Right lobe of liver (tissue), 6 donors: ENCODE measurements at regions not wholly inside any gene's neighbourhood (a gene's known extent, or its start where the extent isn't known, plus 50 kb on each side); places are given as distances from the start of the nearest gene placed in this dataset.
"Not testable (repeated sequence)": the region's sequence is repeated elsewhere in the genome, so short reads cannot be mapped to it uniquely, and the experiment has no call there.

Source experiments
- ATAC-seq, 4 donors: fragments of 200-7000 bp; cut with Tn5 transposase; one replicate each; pipeline ENCODE4 v1.9.1; 2020; ENCODE audit warnings: mild to moderate bottlenecking in 4 of 4, moderate library complexity in 4 of 4
- DNase-seq, 3 donors: peaks; one replicate each; pipeline ENCODE4 v3.0.0-alpha.2; 2020
- H3K27ac ChIP-seq, 3 donors: fragments of 200-600 bp; one replicate each; pipeline ENCODE4 v1.8.0; 2022
- H3K27me3 ChIP-seq, 2 donors: fragments of 200-600 bp; one replicate each; pipeline ENCODE4 v1.8.0; 2022
- H3K36me3 ChIP-seq, 4 donors: fragments of 200-600 bp; sonication (generic) in 1 of 4; one replicate each; pipeline versions ENCODE4 v1.5.1 to v1.8.0; 2017 to 2022; ENCODE audit warnings: control low read depth in 1 of 4
- H3K4me1 ChIP-seq, 4 donors: fragments of 200-600 bp; sonication (generic) in 1 of 4; one replicate each; pipeline versions ENCODE4 v1.5.1 to v1.8.0; 2017 to 2022; ENCODE audit warnings: control low read depth in 1 of 4
- H3K4me3 ChIP-seq, 3 donors: fragments of 200-600 bp; one replicate each; pipeline ENCODE4 v1.8.0; 2022
- H3K9me3 ChIP-seq, 4 donors: fragments of 200-600 bp; sonication (generic) in 1 of 4; one replicate each; pipeline versions ENCODE4 v1.5.1 to v1.8.0; 2017 to 2022; ENCODE audit warnings: control low read depth in 1 of 4
- WGBS: methylation state at CpG from one replicate; pipeline ENCODE4 v1.1.6; 2018; ENCODE audit warnings: low coverage, low lambda C conversion rate; ENCODE audit not compliant: insufficient coverage; ENCODE audit errors: missing lambda C conversion rate; 5-methylcytosine and 5-hydroxymethylcytosine counted together
- intact Hi-C, 2 donors: fragments of 100-400 bp; cut with DNase I; formaldehyde crosslinking; loops; one replicate each; pipeline versions ENCODE4 v1.11.2 to v1.14.1; 2022
- donor health status: DM: no; HTN: yes; CAD: no.
- donor health status: DM: no; HTN: no; CAD: no.
- donor health status: DM: no; HTN: no; CAD: no.
- donor health status: DM: no; HTN: yes; CAD: no.
- donor health status: DM: no; HTN: yes; CAD: no.

DNA sequence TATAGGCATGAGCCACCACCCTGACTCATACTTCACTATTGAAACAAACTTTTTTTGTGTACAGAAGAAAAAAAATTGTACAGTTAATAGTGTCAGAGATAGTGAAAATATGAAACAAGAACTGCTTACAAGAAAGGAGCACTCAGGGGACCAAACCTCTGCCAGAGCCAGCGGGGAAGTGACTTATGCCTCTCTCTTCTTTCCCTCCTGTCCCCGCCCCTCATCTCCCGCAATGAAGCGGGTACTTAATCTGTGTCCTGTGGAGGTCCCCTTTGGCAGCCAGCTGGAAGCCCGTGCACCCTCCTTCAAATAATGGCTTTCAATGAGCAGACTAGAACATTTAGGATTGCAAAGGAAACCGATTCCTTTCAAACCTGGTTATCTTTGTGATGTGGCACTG is 51.5 kb downstream of the PPIAL4A start:
- H3K9me3 ChIP-seq, DNase-seq, H3K4me3 ChIP-seq, H3K27ac ChIP-seq, H3K4me1 ChIP-seq, H3K27me3 ChIP-seq, intact Hi-C loops, ATAC-seq, H3K36me3 ChIP-seq: not testable (repeated sequence)
- no CpG with 5 or more reads among the region's 6 CpGs for WGBS

DNA sequence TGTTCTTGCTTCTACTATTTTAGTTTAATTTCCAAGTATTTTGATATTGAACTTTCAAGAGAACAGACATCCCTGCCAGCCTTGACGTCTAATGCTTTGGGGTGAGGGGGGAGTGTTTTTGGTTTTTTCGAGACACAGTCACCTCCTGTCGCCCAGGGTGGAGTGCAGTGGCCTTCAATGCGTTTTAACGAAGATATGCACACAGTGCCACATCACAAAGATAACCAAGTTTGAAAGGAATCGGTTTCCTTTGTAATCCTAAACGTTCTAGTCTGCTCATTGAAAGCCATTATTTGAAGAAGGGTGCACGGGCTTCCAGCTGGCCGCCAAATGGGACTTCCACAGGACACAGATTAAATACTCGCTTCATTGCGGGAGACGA is 52.3 kb downstream of the PPIAL4A start:
- H3K27ac ChIP-seq, intact Hi-C loops, DNase-seq, H3K9me3 ChIP-seq, H3K27me3 ChIP-seq, H3K36me3 ChIP-seq, H3K4me1 ChIP-seq, ATAC-seq: not testable (repeated sequence)
- WGBS, result 6% methylated on average over 11 of the region's 12 CpGs
- H3K4me3 ChIP-seq, result peak overlapping the region in 2 of 3 donors; percentile 27 to 47

DNA sequence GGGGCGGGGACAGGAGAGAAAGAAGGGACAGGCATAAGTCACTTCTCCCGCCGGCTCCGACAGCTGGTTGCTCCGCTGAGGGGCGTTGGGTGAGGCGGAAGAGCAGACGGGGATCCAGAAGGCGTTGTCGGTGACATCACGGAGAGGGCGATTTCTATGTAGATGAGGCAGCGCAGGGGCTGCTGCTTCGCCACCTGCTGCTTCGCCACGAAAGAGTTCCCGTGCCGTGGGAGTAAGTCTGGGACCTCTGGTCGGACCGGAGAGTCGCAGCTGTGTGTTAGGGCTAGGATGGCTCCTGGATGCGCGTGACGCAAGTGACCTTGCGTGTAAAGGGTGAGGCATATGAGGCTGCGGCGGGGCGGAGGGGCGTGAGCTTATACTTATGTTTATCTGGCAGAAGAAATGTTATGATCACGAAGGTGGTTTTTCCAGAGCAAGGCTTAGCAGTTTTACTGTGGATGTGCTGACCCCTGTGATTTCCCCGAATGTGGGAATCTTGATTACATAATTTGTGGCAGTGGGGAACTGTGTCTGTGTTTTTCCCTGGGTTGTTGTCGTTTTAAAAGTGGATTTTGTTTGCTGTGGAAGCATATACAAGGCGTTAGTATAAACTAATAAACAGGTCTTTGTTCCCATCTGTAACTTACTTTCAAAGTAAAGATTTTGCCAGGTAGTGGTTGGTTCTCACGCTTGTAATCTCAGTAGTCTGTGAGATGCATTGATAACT is 52.8 kb downstream of the PPIAL4A start:
- WGBS, result 4% methylated on average over 17 of the region's 34 CpGs
- intact Hi-C loops, result not testable (repeated sequence)

DNA sequence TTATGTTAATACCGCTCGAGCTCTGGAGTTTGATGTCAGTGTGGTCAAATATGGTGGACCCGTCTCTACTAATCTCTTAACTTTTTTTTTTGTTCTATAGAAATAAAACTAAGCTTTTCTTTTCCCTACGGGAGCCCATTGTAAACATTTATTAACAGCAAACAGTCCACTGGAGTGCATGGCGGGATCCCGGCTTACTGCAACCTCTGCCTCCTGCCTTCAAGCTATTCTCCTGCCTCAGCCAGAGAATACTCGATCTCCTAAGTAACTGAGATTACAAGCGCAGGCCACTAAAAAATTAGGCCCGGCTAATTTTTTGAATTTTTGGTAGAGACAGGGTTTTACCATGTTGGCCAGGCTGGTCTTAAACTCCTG is 53.4 kb downstream of the PPIAL4A start:
- H3K27me3 ChIP-seq, DNase-seq, H3K4me1 ChIP-seq, H3K27ac ChIP-seq, H3K36me3 ChIP-seq, H3K9me3 ChIP-seq, H3K4me3 ChIP-seq, intact Hi-C loops: not testable (repeated sequence)
- peak in 2 of 4 donors; percentile 4 to 17 for ATAC-seq
- no CpG with 5 or more reads among the region's 9 CpGs for WGBS

More for the DNA sequence above, 52.8 kb downstream of the PPIAL4A start:
- not testable (repeated sequence) for H3K27me3 ChIP-seq, H3K4me1 ChIP-seq, H3K36me3 ChIP-seq, H3K9me3 ChIP-seq
- peak; percentile 77 to 86 (median 82) for ATAC-seq
- peak overlapping the region in 2 of 3 donors; percentile 27 to 47 for H3K4me3 ChIP-seq
- peak; percentile 73 to 76 (median 74) for DNase-seq
- H3K27ac ChIP-seq, result peak overlapping the region in 1 of 3 donors; percentile 5

DNA sequence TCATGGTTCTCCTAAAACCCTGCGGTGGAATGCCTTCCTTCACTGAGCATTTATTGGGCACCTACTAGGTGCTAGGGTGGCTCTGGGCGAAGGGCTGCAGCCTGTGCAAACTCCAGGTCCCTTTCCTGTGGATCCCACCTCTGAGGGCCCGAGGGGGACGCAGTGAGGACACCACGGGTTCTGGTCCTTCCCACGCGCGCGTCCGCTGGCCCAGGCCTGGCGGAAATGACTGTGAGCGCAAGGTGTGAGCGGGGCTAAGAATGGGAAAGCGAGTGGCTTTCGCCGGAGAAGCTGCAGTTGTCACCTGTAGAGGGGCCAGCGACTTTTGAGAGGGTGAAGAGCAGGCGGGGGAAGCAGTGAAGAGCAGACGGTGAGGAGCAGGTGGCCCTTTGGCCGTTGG is 55.1 kb downstream of the PPIAL4A start:
- WGBS, result 100% methylated on average over 1 of the region's 20 CpGs
- H3K36me3 ChIP-seq, H3K27me3 ChIP-seq, DNase-seq, intact Hi-C loops, H3K9me3 ChIP-seq, H3K27ac ChIP-seq, H3K4me3 ChIP-seq, H3K4me1 ChIP-seq, ATAC-seq: not testable (repeated sequence)

DNA sequence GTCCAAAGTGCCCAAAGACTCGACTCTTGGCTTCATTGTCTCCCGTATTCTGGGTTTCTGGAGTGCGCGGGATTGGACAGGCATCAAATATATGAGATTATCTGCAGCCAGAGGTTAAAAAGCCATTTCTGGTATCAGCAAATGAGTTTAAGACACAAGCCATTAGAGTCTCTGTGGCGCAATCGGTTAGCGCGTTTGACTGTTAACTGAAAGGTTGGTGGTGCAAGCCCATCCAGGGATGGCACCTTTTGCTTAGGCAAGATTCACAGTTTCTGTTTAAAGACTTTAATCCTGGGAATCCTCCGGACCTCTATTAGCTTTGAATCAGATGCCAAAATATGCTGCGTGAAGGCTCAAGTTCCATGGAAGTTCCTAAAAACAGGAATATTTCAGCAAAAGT is 55.6 kb downstream of the PPIAL4A start:
- DNase-seq, intact Hi-C loops: not testable (repeated sequence)
- WGBS, result 77% methylated on average over 6 of the region's 10 CpGs

DNA sequence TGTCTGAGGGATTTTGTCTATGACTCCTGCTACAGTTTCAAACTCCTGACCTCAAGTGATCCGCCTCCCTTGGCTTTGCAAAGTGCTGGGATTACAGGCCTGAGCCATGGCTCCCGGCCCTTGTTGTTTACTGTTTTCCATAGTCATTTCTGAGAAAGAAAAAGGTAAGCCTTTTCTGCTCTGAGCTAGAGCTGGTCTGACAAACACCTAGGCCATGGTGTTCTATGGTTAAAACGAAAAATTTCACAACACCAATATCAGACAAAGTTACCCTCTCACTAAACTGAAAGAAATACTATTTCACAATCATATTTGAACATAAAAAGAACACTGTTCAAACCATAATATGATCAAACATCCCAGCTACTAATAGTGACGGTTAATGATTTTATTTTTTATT is 57.5 kb downstream of the PPIAL4A start:
- H3K9me3 ChIP-seq, H3K36me3 ChIP-seq, H3K4me3 ChIP-seq, H3K27ac ChIP-seq, H3K4me1 ChIP-seq, H3K27me3 ChIP-seq, intact Hi-C loops, DNase-seq: not testable (repeated sequence)
- WGBS, result 22% methylated on average over 3 of the region's 4 CpGs
- peak in 3 of 4 donors; percentile 58 to 73 (median 66) for ATAC-seq

More for the DNA sequence above, 55.6 kb downstream of the PPIAL4A start:
- not testable (repeated sequence) for H3K4me1 ChIP-seq, H3K4me3 ChIP-seq, ATAC-seq, H3K27ac ChIP-seq, H3K9me3 ChIP-seq, H3K27me3 ChIP-seq, H3K36me3 ChIP-seq

DNA sequence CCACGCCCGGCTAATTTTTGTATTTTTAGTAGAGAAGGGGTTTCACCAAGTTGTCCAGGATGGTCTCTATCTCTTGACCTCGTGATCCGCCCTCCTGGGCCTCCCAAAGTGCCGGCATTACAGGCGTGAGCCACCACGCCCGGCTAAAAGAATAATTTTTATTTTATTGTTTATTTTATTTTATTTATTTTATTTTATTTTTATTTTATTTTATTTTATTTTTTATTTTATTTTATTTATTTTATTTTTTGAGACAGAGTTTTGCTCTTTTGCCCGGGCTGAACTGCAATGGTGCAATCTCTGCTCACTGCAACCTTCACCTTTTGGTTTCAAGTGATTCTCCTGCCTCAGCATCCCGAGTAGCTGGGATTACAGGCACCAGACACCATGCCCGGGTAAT is 60.2 kb downstream of the PPIAL4A start:
- H3K27me3 ChIP-seq, H3K27ac ChIP-seq, H3K4me1 ChIP-seq, DNase-seq, H3K4me3 ChIP-seq, H3K36me3 ChIP-seq, intact Hi-C loops, H3K9me3 ChIP-seq, ATAC-seq: not testable (repeated sequence)
- WGBS, result 86% methylated on average over 8 of the region's 11 CpGs

DNA sequence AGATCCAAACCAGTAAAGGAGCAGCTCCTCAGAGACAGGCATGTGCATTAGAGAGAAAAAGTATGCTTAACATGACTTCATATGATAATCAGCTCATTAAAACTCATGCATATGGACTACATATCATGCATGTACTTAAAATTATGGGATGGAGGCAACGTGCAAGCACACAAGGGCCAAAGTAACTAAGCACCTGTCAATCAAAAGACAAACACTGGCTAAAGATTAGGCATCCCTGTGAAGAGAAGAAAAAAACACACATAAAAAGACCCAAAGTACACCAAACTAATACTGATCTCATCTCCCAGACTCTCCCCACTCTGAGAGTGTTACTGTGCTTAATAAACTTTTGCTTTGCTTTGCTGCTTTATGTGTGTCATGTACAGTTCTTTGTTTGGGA is 61.1 kb downstream of the PPIAL4A start:
- ATAC-seq, H3K4me1 ChIP-seq, H3K9me3 ChIP-seq, H3K4me3 ChIP-seq, H3K36me3 ChIP-seq, intact Hi-C loops, DNase-seq, H3K27ac ChIP-seq, H3K27me3 ChIP-seq: not testable (repeated sequence)
- WGBS, result 20% methylated on average over 1 of the region's 1 CpG

DNA sequence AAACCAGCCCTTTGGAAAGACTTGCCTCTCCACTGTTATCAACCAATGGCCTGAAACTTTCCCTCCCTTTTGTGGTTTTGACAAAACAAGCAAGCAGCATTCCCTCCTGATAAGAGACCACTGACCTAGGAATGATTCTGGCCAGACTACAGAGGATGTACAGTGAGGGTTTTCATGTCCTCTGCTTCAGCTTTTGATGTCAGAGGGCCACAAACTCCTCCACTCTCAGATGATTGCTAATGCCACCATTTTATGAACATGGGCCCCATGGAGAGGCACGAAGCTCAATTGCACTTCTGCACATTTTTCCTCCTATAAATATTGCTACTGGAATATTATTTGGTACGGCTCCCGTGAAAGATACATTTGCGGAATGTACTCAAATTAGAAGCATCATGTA is 61.5 kb downstream of the PPIAL4A start:
- intact Hi-C loops, H3K27ac ChIP-seq, H3K4me1 ChIP-seq, H3K9me3 ChIP-seq, H3K36me3 ChIP-seq, H3K27me3 ChIP-seq, H3K4me3 ChIP-seq, ATAC-seq, DNase-seq: not testable (repeated sequence)
- WGBS, result no CpG with 5 or more reads among the region's 4 CpGs

DNA sequence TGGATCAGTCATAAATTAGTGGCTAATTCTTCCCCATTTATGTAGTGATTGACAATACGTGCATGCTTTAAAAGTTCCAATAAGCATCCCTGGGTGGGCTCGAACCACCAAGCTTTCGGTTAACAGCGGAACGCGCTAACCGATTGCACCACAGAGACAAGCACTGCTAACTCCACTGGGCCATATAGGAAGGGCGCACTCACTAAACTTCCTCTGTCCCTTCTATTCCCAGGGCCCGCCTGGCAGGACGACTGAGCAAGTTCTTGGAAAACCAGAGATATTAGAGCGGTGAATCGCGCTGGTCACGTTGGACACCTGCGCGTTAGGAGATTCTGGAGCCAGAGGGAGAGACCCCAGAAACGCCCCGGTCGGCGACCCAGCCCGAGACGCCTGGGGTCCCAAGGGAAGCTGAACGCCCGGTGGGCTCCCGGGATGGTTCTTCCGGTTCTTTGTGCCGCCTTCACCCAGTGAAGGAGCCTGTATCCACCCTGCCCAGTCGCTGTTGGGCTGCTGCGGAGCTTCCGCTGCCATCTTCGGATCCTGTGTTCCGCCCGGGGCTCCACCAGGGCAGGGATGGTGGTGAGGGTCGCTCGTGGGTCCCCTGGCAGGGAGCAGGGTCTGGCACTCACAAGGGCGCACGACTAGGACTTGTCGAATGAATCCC is 62.8 kb downstream of the PPIAL4A start:
- 24% methylated on average over 8 of the region's 38 CpGs for WGBS
- H3K27me3 ChIP-seq, DNase-seq, H3K36me3 ChIP-seq, H3K27ac ChIP-seq, H3K4me3 ChIP-seq, H3K9me3 ChIP-seq, intact Hi-C loops, H3K4me1 ChIP-seq: not testable (repeated sequence)
- peak in 2 of 4 donors; percentile 17 to 56 for ATAC-seq
